ENCODE measurements at regions not wholly inside any gene's neighbourhood (a gene's known extent, or its start where the extent isn't known, plus 50 kb on each side); places are given as distances from the start of the nearest gene placed in this dataset.

- TF ChIP-seq POLR2AphosphoS5 (IDR thresholded peaks at IDR 0.05) (no peak), TAF1 (IDR thresholded peaks at IDR 0.05; ENCODE audit: low read depth) (no peak), CTCF (IDR thresholded peaks at IDR 0.05; ENCODE audit: poor library complexity, severe bottlenecking) (no peak), EP300 (conservative IDR thresholded peaks at IDR 0.05; ENCODE audit: poor library complexity, severe bottlenecking) (no peak), MXI1 (conservative IDR thresholded peaks at IDR 0.05; ENCODE audit: poor library complexity, severe bottlenecking) (no peak), RAD21 (conservative IDR thresholded peaks at IDR 0.05) (no peak)
These were observed 463.8 kb upstream of the KIRREL3 start for GRCh38 chr11:127464325-127464724.
